ENCODE measurements at regions not wholly inside any gene's neighbourhood (a gene's known extent, or its start where the extent isn't known, plus 50 kb on each side); places are given as distances from the start of the nearest gene placed in this dataset.
"Not testable (repeated sequence)": the region's sequence is repeated elsewhere in the genome, so short reads cannot be mapped to it uniquely, and the experiment has no call there.

DNA sequence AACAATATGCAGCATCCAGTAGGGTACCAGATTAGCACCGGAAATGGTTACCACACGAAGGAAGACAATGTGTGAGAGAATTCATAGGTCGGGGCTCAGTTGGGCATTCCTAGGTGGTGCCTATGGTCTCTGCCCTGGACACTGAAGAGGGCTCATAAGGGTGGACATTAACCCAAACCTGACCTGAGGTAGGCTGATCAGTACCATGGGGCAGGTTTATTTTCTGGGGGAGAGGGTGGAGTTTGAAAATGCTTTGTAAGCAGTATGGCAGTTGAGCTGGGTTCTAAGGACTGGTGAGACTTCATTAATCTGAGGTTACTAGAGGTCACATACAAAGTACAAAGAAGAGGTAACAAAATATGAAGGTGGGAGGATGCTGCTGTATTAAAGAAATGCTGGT is 68.4 kb downstream of the RPL22L1 start:
- Histone ChIP-seq H3K4me2 (no peak overlapping the region), H2AFZ (ENCODE audit: low read depth) (no peak overlapping the region), H3K27ac (no peak overlapping the region), H3K27me3 (ENCODE audit: insufficient read depth, low read depth) (no peaks in the 10 kb centered on the region), H3K4me1 (ENCODE audit: low read depth, poor library complexity, severe bottlenecking) (no peaks in the 10 kb centered on the region), H3K79me2 (ENCODE audit: insufficient read depth, low read depth) (no peaks in the 10 kb centered on the region), H3K4me3 (IDR thresholded peaks at IDR 0.05; ENCODE audit: insufficient read depth, low read depth, low read length) (no peak overlapping the region), H3K9ac (no peak overlapping the region), H3K36me3 (ENCODE audit: insufficient read depth) (no peaks in the 10 kb centered on the region), H4K20me1 (ENCODE audit: insufficient read depth) (no peaks in the 10 kb centered on the region)
- TF ChIP-seq, protein P1, sequence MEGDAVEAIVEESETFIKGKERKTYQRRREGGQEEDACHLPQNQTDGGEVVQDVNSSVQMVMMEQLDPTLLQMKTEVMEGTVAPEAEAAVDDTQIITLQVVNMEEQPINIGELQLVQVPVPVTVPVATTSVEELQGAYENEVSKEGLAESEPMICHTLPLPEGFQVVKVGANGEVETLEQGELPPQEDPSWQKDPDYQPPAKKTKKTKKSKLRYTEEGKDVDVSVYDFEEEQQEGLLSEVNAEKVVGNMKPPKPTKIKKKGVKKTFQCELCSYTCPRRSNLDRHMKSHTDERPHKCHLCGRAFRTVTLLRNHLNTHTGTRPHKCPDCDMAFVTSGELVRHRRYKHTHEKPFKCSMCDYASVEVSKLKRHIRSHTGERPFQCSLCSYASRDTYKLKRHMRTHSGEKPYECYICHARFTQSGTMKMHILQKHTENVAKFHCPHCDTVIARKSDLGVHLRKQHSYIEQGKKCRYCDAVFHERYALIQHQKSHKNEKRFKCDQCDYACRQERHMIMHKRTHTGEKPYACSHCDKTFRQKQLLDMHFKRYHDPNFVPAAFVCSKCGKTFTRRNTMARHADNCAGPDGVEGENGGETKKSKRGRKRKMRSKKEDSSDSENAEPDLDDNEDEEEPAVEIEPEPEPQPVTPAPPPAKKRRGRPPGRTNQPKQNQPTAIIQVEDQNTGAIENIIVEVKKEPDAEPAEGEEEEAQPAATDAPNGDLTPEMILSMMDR (conservative IDR thresholded peaks at IDR 0.05; ENCODE audit: low read depth, low read length) = no peak

DNA sequence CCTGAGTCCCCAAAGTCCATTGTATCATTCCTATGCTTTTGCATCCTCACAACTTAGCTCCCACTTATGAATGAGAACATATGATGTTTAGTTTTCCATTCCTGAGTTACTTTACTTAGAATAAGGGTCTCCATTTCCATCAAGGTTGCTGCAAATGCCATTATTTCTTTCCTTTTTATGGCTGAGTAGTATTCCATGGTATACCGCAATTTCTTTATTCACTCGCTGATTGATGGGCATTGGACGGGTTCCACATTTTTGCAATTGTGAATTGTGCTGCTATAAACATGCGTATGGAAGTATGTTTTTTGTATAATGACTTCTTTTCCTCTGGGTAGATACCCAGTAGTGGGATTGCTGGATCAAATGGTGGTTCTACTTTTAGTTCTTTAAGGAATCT is 69.7 kb downstream of the RPL22L1 start:
- not testable (repeated sequence) for H3K36me3 ChIP-seq (ENCODE audit: insufficient read depth); H3K27me3 ChIP-seq (ENCODE audit: insufficient read depth, low read depth); H3K4me2 ChIP-seq; H3K4me3 ChIP-seq (IDR thresholded peaks at IDR 0.05; ENCODE audit: insufficient read depth, low read depth, low read length); H2AFZ ChIP-seq (ENCODE audit: low read depth); H3K4me1 ChIP-seq (ENCODE audit: low read depth, poor library complexity, severe bottlenecking); H3K27ac ChIP-seq; H3K9ac ChIP-seq; H4K20me1 ChIP-seq (ENCODE audit: insufficient read depth); H3K79me2 ChIP-seq (ENCODE audit: insufficient read depth, low read depth)

DNA sequence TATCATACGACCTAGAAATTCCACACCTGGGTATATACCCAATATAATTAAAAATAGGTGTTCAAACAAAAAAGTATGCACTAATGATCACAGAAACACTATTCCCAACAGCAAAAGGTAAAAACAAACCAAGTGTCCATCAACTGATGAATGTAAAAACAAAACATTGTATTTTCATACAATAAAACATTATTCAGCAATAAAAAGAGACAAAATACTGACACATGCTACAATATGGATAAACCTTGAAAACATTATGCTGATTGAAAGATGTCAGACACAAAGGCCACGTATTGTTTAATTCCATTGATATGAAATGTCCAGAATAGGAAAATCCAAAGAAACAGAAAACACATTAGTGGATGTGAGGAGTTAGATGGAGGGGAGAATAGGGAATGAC is 71.0 kb downstream of the RPL22L1 start:
- Histone ChIP-seq H3K4me2 (no peak overlapping the region), H3K27me3 (ENCODE audit: insufficient read depth, low read depth) (no peaks in the 10 kb centered on the region), H3K9ac (no peak overlapping the region), H3K4me3 (IDR thresholded peaks at IDR 0.05; ENCODE audit: insufficient read depth, low read depth, low read length) (no peak overlapping the region), H3K27ac (no peak overlapping the region), H3K36me3 (ENCODE audit: insufficient read depth) (no peaks in the 10 kb centered on the region), H3K4me1 (ENCODE audit: low read depth, poor library complexity, severe bottlenecking) (no peaks in the 10 kb centered on the region), H2AFZ (ENCODE audit: low read depth) (no peak overlapping the region), H4K20me1 (ENCODE audit: insufficient read depth) (no peaks in the 10 kb centered on the region), H3K79me2 (ENCODE audit: insufficient read depth, low read depth) (no peaks in the 10 kb centered on the region)
- TF ChIP-seq, protein P1 (conservative IDR thresholded peaks at IDR 0.05; ENCODE audit: low read depth, low read length) = no peak

DNA sequence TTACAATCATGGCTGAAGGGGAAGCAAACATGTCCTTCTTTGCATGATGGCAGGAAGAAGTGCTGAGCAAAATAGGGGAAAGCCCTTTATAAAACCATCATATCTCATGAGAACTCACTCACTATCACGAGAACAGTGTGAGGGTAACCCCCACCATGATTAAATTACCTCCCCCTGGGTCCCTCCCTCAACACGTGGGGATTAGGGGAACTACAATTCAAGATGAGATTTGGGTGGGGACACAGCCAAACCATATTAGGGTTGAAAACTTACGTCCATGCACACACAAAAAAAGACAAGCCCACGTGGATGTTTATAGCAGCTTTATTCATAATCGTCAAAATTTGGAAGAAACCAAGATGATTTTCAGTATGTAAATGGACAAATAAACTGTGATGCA is 72.3 kb downstream of the RPL22L1 start:
- no peak overlapping the region for H3K9ac ChIP-seq
- TF ChIP-seq, protein P1 (conservative IDR thresholded peaks at IDR 0.05; ENCODE audit: low read depth, low read length) = no peak
- no peak overlapping the region for H3K4me2 ChIP-seq
- no peaks in the 10 kb centered on the region for H3K4me1 ChIP-seq (ENCODE audit: low read depth, poor library complexity, severe bottlenecking)
- H3K36me3 ChIP-seq (ENCODE audit: insufficient read depth) = no peaks in the 10 kb centered on the region
- H3K27me3 ChIP-seq (ENCODE audit: insufficient read depth, low read depth) = no peaks in the 10 kb centered on the region
- H3K4me3 ChIP-seq (IDR thresholded peaks at IDR 0.05; ENCODE audit: insufficient read depth, low read depth, low read length) = no peak overlapping the region
- no peak overlapping the region for H3K27ac ChIP-seq
- H2AFZ ChIP-seq (ENCODE audit: low read depth) = no peak overlapping the region
- H4K20me1 ChIP-seq (ENCODE audit: insufficient read depth) = no peaks in the 10 kb centered on the region
- no peaks in the 10 kb centered on the region for H3K79me2 ChIP-seq (ENCODE audit: insufficient read depth, low read depth)

DNA sequence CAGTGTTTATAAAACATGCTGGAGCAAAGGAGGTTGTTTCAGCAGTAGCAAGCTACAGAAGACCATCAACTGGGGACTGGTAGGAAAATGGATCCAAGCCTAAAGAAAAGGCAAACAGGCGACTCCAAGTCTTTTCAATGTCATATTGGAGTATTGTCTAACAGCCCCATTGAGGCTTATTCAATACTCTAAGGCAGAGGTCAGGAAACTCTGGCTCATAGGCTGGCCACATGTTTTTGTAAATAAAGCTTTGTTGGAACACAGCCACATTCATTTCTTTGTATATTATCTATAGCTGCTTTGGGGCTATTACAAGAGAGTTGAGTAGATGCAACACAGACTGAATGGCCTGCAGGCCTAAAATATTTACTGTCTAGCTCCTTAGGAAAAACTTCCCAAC is 77.5 kb downstream of the RPL22L1 start:
- Histone ChIP-seq H4K20me1 (ENCODE audit: insufficient read depth) (no peaks in the 10 kb centered on the region), H3K27ac (no peak overlapping the region), H3K27me3 (ENCODE audit: insufficient read depth, low read depth) (no peaks in the 10 kb centered on the region), H3K36me3 (ENCODE audit: insufficient read depth) (no peaks in the 10 kb centered on the region), H3K79me2 (ENCODE audit: insufficient read depth, low read depth) (no peaks in the 10 kb centered on the region), H3K4me1 (ENCODE audit: low read depth, poor library complexity, severe bottlenecking) (no peaks in the 10 kb centered on the region), H3K4me3 (IDR thresholded peaks at IDR 0.05; ENCODE audit: insufficient read depth, low read depth, low read length) (no peak overlapping the region), H2AFZ (ENCODE audit: low read depth) (no peak overlapping the region), H3K9ac (no peak overlapping the region), H3K4me2 (no peak overlapping the region)
- TF ChIP-seq, protein P1 (conservative IDR thresholded peaks at IDR 0.05; ENCODE audit: low read depth, low read length) = no peak
